NCI-H2107 treated with DMSO at 0.1 percent for 48 hours (cell line): ENCODE measurements at regions not wholly inside any gene's neighbourhood (a gene's known extent, or its start where the extent isn't known, plus 50 kb on each side); places are given as distances from the start of the nearest gene placed in this dataset.

Source experiments
- DNase-seq: peaks from one replicate; lab custom pipeline; 2025; ENCODE audit not compliant: unreplicated experiment; lab: John Stamatoyannopoulos, UW

DNA sequence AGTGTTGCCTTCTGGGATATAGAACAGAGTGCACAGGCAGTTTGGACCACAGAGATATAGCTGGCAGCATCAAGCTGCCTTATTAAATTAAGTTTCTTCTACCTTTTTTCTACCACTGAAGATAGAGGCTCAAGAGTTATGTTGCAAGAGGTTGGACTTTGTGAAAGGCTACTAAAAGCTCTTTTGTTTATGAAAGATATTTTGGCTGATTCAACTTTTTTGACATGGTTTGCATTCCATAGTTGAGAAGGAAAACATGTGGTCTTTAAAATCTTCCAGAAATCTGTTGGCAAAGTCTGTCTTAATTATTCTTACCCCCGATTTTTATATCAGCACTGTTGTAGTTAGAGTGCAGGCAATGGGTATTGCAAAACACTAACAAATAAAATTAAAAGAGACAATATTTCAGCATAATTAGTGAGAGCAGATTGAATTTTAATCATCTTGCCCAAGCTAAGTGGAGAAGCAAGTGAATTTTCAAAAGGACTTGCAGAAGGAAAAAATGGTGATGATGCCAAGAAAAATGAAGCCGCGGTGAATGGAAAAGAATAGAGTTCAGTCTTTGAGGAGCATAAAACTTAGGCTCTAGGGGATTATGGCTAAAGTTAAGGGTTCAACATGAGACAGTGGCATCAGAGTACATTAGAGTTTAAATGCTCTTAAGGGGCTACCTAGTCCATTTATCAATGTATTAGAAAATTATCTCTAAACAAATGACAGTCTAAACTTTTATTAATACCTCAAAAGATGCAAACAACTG, 450.9 kb upstream of the CNTNAP2 start:
- no peak for DNase-seq

DNA sequence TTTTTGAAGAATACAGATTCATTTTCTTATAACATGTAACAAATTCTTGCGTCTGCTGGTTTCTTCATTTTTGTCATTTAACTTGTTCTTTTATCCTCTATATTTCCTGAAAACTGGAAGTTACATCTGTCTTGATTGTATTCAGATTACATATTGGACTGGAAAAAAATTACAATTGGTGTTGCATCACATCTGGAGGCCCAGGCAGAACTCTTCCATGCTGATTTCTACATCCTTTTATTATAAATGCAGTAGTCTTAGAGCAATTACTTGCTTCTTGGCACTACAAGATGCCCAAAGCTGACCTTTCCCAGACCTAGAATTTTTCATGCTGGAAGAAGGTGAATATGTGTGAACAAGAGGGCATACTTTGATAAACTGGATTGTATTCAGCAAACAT, 460.9 kb upstream of the CNTNAP2 start:
- DNase-seq = no peak

DNA sequence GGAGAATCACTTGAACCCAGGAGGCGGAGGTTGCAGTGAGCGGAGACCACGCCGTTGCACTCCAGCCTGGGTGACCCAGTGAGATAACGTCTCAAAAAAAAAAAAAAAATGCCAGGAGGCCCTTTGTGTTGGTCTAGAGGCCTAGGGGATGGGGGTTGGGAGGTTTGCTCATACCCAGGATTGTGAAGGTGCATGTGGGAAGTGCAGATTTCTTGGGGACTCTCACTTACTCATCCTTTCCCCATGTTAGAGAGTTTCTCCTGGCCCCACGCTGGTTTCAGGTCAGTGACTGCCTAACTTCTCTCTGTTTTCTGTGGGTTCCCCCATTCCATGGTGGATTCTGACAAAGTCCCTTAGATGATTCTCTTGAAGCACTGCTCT, 471.5 kb upstream of the CNTNAP2 start:
- DNase-seq = no peak

DNA sequence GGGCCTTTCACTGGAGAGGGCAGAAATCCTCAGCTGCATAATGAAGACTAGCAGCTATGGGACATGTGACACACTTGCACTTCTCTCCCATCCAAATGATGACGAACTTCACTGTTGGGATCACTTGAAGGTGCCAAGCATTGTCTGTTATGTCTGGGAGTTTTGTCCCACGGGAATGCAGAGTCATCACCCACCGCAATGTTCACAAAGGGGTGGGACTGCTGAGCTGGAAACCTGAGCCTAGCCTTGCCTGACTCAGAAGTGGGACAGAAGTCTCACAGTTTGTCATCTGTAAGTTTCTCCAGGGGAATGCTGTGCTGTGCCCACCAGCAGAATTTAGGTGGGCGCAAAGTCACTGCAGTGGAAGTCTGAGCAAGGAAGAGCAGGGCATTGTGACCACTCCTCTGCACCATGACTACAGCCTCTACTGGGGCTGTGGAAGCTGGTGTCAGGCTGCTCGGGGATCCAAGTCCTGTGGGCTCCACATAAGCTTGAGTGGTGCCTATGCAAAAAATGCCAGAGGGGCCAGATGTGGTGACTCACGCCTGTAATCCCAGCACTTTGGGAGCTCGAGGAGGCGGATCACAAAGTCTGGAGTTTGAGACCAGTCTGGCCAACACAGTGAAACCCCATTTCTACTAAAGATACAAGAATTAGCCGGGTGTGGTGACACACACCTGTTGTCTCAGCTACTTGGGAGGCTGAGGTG, 472.0 kb upstream of the CNTNAP2 start:
- no peak for DNase-seq

DNA sequence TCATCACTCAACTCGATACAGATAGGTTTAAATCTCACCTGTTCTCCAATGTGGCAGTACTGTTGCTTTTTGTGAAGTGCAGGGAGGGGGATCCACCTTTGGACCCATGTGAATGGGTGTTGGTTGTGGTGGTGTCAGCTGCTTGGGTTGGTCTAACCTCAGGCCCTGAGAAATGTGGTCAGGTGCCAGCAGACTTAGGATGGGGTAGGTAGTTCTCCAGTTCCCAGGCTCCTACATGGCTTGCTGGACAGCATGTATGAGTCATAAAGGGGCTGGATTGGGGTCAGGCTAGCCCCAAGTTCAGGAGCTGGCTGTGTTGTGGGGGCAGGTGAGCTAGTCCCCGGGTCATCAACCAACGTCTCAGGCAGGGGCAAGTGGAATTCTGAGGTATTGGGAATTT, 472.6 kb upstream of the CNTNAP2 start:
- DNase-seq = no peak

DNA sequence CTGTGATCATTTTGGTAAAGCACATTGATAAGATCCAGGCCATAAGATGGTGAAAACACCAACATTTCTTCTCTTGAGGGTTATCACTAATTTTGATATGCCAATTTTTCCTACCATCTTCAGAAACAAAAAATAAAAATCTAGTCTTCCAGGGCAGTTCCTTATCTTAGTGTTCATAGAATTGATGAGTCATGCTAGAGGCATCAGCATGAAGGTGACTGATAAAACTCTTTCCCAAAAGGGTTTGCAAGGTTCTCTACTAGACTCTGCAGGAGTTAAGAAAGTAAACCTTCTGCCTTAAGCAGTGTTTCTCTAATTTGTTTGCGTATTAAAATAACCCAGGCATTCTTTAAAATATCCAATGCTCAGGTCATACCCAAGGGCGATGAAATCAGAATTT, 483.1 kb upstream of the CNTNAP2 start:
- no peak for DNase-seq

DNA sequence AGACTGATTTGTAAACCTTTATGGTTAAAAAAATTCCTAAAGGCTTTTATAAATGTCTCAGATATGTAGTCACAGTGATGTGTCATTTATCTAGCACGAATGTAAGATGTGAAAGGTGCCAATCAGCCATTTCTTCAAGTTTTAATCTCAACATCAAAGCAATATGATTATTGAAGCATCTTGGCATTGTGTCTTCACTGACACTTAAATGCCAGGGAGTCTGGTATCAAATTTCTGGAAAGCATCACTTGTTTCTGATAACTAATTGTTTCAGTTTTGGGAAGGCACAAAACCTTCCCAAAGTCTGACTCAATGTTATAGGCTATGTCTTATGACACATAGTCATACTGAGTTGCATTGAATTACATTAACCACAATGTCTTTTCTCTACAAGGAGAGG, 492.0 kb upstream of the CNTNAP2 start:
- DNase-seq = no peak

DNA sequence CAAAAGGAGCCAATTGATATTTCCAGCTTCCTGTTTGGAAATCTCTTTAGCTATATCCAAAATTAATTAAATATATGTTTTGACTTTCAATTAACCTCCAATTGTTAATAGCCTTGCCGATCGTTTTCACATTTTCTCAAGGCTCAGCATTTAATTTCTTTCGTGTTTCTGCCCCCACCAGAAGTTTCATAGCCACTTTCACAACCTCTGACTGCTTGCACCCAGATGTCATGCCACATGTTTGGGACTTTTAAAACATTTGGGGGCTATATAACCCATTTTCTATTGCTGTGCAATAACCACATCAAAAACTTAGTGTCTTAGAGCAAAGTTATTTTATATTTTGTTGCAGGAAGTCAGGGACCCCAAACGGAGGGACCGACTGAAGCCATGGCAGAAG, 510.6 kb upstream of the CNTNAP2 start:
- DNase-seq = no peak

DNA sequence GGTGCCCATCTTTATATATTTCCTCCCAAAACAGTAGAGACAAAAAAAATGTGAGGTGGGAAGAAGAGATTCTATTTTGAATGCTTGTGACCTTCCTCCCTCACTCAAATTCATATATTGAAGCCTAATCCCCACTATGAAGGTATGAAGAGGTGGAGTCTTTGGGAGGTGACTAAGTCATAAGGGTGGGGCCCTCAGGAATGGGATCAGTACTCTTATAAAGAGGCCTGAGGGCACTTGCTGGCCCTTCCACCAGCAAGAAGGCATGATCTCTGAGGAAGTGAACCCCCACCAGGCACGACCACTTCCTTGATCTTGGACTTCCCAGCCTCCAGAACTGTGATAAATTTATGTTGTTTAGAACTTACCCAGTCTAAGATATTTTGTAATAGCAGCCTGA, 517.2 kb upstream of the CNTNAP2 start:
- no peak for DNase-seq

DNA sequence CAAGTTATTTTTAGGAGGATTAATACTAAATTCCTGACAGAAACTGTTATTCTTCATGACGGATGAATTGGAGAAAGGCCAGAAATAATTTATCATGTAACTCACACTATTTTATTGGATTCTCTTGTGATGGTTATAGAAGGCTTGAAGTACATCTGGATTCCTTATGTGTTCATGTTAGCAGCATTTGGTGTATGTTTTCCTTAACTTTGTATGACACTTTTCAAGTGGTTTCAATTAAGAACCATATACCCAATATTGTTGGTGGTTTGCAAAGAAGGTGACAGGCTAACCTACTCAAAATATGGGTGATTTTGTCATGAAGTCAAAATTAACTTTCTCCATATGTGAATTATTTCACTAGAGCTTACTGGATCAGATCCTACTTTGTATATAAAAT, 532.2 kb upstream of the CNTNAP2 start:
- no peak for DNase-seq

DNA sequence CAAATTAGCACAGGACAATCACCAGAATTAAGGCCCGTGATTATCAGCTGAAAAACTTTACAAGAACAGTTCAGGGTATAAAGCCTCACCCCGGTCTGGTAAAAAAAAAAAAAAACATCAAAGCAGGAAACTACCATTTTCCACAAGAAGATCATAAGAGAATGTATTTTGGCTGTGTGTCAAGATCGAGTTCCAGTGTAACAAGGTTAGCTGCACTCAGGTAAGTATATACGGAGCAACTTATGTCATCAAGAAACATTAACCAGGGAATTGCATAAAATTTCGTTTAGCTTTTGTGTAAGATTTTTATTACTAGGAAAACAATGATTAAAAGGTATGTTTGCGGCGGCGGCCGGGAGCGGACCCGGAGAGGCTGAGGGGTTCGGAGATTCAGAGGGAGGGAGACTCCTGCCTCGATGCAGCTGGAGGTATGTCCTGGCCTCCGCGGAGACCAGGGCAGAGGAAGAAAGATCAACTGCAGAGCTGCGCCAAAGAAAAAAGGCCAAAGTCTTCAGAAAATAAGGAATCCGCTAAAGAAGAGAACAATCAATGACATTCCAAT, 533.8 kb upstream of the CNTNAP2 start:
- DNase-seq = no peak

DNA sequence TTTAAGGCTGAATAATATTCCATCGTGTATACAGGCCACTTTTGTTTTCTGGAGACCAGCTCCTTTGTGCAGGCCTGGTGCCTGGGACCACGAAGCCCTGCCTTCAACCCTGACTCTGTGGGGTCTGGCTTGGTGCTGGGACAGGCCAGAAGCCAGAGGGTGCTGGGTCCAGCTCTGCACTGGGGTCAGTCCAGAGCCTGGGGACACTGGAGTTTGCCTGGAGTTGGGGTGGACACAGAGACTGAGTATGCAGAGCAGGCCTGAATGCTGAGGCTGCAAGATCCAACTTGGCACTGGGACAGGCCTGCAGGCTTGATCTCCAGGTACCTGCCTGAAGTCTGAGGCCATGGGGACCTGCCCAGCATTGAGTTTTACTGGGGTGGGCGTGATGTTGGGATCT, 558.8 kb upstream of the CNTNAP2 start:
- no peak for DNase-seq

DNA sequence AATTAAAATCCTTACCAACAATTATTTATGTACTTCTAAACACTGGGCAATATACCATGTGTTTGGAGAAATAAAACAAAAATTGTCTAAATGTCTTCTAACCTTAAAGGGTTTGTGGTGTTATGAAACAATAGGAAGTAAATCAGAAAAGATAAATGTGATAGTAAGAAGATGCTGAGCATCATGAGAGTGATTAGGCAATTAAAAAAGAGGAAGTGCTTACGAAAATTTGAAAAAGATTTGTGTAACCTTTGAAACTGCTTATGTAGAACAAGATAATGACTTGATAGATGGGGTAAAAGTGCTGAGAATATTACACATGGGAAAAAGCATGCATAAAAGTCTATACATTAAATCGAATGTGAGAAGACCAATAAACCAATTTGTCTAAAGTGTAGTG, 573.4 kb upstream of the CNTNAP2 start:
- no peak for DNase-seq

DNA sequence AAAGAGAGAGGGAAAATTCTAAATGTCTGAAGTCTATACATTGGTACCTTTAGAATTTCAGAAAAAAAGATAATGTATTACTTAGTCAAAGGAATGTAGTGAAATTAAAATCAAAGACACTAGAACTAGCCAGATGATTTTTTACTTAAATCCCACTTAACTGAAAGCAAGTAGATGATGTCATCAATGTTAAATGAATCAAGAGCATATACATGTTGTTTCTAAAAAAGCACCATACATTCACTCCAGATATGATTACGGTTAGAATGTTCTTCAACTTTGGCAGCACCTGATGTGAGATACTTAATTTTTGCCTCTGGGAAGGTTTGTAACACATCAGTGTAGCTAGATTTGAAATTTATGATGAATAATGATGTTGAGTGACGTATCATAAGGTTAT, 576.7 kb upstream of the CNTNAP2 start:
- DNase-seq = no peak

DNA sequence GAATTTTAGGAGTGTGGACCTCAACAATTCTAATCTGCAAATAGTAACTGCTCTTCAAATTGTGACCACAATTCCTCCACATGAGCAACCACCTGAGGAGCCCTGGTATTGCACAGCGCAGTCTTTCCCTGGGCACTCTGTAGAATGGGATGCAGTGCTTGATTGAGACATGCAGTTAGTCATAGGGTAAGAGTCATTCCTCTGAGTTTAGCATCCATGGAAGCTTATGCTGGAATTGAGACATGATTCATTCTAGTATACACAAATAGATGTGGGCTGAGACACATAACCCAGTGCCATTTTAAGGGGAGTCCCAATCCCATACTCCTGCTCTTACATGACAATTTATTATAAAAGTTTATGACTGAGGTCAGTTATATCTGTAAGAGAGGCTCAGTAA, 582.3 kb upstream of the CNTNAP2 start:
- no peak for DNase-seq

DNA sequence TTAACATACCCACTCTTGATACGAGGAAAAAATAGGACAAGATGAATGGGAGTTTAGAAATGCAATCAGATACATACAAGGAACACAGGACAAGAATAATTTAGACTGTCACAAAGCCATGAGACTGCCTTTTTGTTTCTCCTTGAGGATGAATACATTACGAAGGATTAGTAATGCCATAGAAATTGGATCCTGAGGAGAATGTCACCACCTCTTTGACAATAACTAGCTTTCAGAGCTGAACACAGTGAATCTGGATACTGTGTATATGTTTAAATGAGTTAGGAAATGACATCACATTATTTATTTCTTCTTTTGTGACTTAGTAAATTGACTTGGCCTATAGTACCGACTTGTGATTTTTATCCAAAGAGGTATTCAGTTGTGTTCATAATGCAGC, 596.3 kb upstream of the CNTNAP2 start:
- no peak for DNase-seq

DNA sequence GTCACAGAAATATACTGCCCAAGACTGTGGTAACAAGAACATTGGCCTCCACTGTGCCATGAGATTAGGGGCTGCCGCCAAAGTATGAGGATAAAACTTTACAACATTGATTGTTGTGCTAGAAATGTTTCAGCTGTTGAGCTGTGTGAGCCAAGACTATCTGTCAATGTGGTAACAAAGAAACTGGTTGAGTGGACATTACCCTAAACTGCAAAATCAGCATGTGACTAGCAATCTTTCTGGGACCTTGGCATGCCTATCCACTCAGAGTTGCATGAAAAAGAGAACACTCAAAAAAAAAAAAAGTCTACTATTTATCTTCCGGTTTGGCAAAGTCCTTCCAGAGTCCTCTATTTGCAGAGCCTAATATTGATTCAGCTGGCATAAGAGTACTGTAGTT, 605.6 kb upstream of the CNTNAP2 start:
- DNase-seq = no peak

DNA sequence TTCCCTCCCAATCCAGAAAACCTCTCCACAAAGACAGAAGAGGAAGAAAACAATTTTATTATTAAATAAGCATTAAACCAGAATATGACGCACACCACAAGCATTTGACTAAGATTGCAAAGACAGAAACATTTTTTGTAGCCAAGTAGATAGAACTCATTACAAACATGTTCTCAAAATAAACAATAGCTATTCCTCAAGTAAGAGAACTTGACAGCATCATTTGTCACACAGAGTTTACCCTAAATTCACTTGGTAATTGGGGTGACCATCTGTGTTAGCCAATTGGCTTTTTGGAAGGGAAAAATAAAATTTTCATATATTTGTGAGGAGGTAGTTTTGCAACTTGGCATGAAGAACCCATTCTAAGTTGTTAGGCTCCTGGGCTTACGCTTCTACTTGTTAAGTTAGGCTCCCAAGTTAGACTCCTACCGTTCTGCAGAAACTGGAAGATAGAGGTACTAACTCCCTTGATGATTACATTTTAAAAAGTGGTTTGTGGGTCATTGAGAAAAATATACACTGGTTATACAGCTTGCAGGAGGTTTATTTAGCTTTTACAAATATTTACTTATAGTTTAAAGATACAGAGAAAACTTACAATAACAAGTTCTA, 618.6 kb upstream of the CNTNAP2 start:
- DNase-seq = no peak

DNA sequence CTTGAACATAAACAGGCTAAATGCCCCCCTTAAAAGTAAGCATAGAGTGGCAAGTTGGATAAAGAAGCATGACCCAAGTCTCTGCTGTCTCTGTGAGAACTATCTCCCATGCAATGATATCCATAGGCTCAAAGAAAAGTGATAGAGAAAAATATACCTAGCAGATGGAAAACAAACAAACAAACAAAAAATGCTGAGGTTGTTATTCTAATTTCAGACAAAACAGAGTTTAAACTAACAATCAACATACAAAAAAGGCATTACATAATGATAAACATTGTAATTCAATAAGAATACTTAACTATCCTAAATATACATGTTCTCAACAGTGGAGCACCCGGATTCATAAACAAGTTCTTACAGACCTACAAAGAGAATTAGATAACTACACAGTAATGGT, 626.2 kb upstream of the CNTNAP2 start:
- DNase-seq = no peak

DNA sequence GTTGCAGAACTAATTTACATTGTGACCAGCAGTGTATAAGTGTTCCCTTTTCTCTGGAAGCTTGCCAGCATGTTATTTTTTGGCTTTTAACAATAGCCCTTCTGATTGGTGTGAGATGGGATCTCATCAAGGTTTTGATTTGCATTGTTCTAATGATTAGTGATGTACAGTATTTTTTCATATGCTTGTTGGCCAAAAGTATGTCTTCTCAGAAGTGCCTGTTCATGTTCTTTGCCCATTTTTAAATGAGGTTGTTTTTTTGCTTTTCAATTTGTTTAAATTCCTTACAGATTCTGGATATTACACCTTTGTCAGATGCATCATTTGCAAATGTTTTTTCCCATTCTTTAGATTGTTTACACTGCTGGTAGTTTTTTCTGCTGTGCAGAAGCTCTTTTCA, 627.0 kb upstream of the CNTNAP2 start:
- no peak for DNase-seq

DNA sequence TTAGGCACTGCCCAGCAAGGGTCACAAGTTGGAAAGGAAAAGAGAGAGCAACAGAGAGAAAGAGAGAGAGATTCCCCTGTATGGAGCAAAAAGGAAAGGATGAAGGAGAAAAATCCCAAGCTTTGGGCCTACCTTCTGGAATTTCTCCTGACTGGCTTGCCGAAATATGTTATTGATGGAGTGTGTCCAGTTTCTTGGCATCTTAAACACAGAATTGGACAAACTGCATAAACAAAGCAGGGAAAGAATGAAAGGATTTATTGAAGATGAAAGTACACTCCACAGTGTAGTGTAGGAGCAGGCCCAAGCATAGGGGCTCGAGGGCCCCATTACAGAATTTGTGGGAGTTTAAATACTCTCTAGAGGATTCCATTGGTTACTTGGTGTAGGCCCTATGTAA, 627.8 kb upstream of the CNTNAP2 start:
- DNase-seq = no peak

DNA sequence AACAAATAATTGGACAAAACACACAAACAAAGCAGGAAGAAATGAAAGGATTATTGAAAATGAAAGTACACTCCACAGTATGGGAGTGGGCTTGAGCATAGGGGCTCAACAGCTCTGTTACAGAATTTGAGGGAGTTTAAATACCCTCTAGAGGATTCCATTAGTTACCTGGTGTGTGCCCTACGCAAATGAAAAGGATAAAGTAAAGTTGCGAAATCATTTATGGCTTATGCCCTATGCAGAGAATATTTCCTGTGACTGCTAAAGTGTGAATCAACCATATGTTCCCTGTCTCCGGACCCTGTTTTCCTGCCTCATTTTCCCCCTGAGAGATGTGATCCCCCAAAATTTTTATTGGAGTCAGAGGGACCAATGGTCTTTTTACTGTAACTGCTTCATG, 634.6 kb upstream of the CNTNAP2 start:
- DNase-seq = no peak
